MV-4-11 (cell line): ENCODE measurements at regions not wholly inside any gene's neighbourhood (a gene's known extent, or its start where the extent isn't known, plus 50 kb on each side); places are given as distances from the start of the nearest gene placed in this dataset.
"Not testable (repeated sequence)": the region's sequence is repeated elsewhere in the genome, so short reads cannot be mapped to it uniquely, and the experiment has no call there.

ENCODE experiments used
- DNase-seq: peaks from one replicate; lab custom pipeline; 2025; lab: John Stamatoyannopoulos, UW

DNA sequence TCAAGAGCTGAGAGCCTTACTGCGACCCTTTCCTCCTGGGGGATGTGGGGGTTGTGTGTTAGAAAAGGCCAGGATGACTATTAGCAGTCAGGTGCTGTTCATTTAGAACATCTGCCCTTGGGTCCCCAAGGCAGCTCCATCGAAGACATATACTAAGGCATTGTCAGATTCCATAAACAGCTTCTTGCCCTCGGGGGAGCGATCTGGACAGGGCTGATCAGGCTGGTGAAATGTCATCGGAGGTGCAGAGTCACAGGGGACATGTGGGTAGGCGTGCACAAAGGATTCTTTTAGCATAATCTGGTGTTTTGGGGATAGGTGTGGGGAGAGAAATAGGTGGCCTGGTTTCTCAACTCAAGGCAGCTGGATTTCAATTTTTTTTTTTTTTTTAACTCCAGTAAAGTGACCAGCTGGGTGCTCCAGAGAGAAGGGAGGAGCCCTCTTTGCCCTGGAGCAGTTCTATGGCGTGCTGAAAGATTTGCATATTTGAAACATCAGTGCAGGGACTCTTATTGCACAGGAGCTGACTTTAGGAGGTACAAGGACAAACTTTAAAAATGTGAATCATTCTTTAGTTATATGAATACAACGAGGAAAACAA lies 160.1 kb downstream of the SUDS3 start:
- DNase-seq: no peak

DNA sequence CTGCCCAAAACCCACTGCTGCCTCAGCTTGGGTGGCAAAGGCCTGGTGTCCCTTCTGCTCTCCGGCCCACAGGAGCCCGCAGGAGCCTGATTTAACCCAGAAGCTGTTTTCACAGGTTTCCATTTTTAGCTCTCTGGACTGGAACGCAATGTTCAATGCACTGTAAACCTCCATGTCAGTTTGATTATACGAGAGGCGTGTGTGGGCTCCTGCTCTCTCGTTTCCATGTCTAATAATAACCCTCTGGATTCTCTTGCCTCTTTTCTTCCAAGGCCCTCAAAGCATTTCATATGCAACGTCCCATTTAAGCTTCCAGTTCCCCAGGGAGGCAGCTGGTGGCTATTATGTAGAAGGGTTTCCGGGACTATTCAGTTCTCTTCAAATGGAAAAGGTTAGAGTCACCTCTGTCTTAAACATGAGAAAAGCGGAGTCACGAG lies 161.1 kb downstream of the SUDS3 start:
- DNase-seq: no peak

DNA sequence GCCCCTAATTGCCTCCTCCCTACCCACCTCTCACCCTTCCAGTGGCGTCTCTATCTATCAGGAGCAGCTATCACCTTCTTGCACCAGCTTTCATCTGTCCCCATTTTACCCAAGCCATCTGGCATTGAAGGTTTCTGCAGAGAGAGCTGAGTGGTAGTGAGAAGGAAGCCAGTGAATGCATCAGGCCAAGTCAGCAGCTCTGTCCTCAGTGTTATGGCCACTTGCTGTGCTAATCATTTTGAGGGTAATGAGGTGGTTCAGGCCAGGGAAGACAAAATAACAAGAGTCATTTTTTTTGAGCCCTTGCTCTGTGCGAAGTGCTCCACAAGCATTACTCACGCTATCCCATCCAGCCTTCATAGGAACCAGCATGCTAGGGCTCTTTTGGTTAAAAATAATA lies 164.7 kb downstream of the SUDS3 start:
- no peak for DNase-seq

- DNase-seq: no peak
These were observed 165.6 kb downstream of the SUDS3 start for GRCh38 chr12:118541934-118542333.

- DNase-seq: no peak
These were observed 167.3 kb downstream of the SUDS3 start for GRCh38 chr12:118543651-118544050.

GRCh38 chr12:118544569-118544968 lies 168.2 kb downstream of the SUDS3 start:
- peak; percentile 93 for DNase-seq

- DNase-seq: not testable (repeated sequence)
These were observed 171.3 kb downstream of the SUDS3 start for GRCh38 chr12:118547606-118548005.

- no peak for DNase-seq
These were observed 172.6 kb downstream of the SUDS3 start for GRCh38 chr12:118548887-118549509.

DNA sequence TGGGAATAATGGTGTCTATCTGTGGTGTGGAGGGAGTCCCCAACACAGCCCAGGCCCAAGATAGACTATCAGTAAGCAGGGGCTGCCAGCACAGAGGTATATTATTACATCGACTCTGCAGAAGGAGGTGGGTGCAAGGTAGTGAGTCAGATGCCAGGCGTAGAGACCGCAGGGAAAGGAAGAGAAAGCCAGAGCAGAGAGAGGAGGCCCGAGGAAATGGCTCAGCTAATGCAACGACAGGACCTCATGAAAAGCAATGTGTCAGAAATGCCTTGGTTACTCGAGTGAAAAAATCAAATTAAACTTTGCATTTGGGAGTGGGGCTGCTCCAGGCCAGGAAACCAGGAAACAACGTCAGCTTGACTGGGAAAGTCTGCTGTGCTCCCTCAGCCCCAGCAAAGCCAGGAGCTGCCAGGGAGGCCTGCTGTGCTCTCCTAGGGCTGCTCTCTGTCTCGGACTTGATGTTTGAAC lies 173.2 kb downstream of the SUDS3 start:
- DNase-seq: no peak

- DNase-seq: no peak
These were observed 177.6 kb downstream of the SUDS3 start for GRCh38 chr12:118553856-118554504.

GRCh38 chr12:118558941-118559340 lies 182.6 kb downstream of the SUDS3 start:
- no peak for DNase-seq

DNA sequence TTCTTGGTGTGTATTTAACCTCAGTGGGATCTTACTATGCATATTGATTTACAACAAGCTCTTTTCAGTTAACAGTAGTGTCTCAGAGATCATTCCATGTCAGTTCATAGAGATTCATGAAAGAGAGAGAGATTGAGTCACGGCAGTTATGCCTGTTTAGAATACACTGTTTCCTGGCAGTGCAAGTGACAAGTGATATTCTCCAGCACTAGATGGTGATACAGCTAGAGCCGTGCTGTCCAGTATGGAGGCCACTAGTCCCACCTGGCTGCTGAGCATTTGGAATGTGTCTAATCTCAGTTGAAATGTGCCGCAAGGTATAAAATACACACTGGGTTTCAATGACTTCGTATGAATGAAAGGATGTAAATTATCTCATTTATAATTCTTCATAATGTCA lies 184.4 kb downstream of the SUDS3 start:
- DNase-seq: no peak

DNA sequence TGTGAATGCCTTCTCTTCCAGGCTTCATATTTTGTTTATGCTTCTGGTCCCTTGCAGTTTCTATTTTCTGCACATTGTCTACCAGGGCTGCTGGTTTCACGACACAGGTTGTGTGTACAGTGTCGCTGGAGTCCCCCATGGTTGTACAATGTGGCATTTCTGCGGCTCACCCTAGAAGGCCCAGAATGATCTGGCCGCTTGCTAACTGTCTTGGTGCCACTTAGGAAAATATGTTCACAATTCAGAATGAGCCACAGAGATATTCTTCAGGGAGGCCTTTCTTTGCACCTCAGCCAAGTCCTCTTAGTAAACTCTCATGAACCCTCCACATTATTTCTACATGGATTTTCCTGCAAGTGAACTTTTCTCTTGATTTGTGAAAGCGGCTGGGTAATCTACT lies 195.4 kb downstream of the SUDS3 start:
- no peak for DNase-seq

- DNase-seq: no peak
These were observed 197.9 kb downstream of the SUDS3 start for GRCh38 chr12:118574288-118574687.

DNA sequence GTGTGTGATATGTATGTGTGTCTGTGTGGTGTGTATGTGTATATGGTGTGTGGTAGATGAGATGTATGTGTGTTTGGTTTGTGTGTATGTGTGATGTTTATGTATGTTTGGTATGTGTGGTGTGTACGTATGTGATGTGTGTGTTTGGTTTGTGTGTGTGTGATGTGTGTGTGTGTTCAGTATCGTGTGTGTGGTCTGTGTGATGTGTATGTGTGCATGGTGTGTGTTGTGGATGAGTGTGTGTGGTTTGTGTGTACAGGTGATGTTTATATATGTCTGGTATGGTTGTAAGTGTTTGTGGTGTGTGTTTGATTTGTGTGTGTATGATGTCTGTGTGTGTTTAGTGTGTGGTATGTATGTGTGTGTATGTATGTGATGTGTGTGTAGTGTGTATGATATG lies 199.4 kb downstream of the SUDS3 start:
- DNase-seq: no peak

GRCh38 chr12:118581371-118581770 lies 205.0 kb downstream of the SUDS3 start:
- no peak for DNase-seq

DNA sequence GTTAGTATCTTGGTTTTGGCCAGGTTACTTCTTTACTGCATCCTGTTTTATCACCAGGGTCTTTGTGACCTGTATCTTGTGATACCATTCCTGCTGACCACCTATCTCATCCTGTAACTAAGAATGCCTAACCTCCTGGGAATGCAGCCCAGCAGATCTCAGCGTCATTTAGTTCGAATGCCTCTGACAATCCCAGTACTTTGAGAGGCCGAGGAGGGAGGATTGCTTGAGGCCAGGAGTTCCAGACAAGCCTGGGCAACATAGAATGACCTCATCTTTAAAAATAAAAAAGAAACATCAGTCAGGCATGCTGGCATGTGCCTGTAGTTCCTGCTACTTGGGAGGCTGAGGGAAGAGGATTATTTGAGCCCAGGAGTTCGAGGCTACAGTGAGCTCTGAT lies 206.5 kb downstream of the SUDS3 start:
- DNase-seq: no peak

- DNase-seq: no peak
These were observed 210.1 kb downstream of the SUDS3 start for GRCh38 chr12:118586433-118586832.

- DNase-seq: no peak
These were observed 212.8 kb downstream of the SUDS3 start for GRCh38 chr12:118589162-118589561.

- no peak for DNase-seq
These were observed 214.2 kb downstream of the SUDS3 start for GRCh38 chr12:118590406-118591150.

DNA sequence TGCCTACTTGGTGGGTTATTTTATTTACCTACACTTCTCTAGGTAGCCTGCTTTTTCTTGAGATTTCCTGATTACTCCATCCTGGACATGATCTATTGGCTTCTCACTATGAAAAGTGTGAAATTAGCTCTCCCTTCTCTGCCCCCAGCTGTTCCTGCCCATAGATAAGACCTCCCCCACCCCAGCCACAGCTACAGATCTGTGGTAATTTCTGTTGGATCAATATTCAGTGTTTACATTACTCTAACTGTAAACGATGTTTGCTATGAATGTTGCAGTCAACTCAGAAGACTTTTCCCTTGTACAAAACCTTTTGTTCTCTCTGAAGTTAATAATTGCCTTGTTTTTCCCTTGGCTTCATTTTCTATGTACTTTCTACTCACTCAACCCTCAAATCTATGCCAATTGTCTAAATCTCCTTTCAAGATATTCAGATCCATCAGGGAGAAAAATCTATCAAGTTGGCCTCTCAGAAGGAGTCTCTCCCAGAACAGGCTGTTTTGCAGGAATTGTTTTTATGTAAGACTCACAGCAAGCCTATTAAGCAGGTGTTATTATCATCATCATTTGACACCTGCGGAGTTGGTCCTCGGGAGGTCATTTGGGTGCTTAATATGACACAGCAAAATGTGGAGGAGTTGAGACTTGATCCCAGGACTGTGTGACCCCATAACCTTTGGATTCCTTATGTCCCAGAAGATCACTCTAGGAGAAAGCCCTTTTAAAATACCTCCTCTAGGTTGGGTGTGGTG lies 227.4 kb downstream of the SUDS3 start:
- DNase-seq: no peak

DNA sequence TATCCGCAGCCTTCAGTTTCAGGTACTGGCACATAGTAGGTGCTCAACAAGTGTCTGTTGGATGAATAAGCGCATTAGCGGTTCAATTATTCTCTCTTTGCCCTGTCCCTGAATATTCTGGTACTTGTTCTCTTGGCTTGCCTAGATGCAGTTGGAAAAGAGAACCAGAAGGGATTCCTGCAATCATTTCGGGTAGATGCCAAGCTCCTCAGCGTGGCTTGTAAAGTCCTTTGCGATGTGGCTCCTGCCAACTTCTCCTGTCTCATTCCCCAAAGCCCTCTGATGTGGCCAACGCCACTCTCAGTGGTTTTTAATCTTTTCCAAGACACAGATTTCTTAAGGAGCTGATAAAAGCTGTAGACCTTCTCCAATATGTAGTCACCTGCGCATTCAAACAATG lies 230.3 kb downstream of the SUDS3 start:
- no peak for DNase-seq
